Endothelial cell of hepatic sinusoid (primary cell): ENCODE measurements at regions not wholly inside any gene's neighbourhood (a gene's known extent, or its start where the extent isn't known, plus 50 kb on each side); places are given as distances from the start of the nearest gene placed in this dataset.

Experiments used
- in situ Hi-C: cut with HindIII; loops from 2 replicates; pipeline ENCODE4 v1.10.0; 2017; ENCODE audit warnings: low sequenced_read_pairs

DNA sequence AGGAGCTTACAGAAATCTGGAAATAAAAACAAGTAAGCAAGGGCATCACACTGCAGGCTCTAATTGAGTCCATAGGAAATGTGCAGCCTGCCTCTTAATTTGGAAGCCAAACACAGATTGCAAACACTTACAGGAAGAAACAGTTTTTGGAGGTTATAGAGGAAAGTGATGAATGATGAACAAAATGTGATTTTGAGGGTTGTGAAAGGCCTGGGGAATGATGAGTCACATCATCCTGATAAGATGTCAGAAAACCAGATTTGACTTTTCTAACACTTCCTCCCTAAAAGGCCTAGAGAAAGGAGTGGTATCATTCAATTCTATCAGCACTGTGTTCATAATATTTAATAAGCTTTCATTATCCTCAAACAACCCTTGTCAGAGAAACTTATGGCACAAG is 96.6 kb upstream of the POU2AF2 start:
- in situ Hi-C loops = no loop called here

GRCh38 chr11:111148121-111148520 is 97.4 kb upstream of the POU2AF2 start:
- in situ Hi-C loops = no loop called here

DNA sequence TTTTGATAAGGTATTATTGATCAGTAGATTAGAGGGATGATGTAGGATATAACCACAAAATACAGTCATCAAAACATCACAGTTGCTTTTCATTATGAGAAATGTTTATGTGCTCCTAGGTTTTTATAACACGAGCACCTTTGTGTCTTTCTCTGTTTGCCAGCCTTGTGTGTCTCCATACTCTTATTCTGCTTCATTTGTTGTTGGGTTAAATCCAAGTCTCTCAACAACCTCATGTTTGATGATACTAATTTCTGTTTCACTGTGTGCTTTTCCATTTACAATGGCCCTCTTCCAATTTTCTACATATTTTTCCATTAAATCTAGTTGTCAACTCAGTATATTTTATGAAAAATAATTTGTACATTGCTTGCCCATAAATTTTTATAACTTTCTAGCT is 107.7 kb upstream of the POU2AF2 start:
- in situ Hi-C loops = no loop called here

GRCh38 chr11:111135778-111136570 is 109.6 kb upstream of the POU2AF2 start:
- in situ Hi-C loops = no loop called here

DNA sequence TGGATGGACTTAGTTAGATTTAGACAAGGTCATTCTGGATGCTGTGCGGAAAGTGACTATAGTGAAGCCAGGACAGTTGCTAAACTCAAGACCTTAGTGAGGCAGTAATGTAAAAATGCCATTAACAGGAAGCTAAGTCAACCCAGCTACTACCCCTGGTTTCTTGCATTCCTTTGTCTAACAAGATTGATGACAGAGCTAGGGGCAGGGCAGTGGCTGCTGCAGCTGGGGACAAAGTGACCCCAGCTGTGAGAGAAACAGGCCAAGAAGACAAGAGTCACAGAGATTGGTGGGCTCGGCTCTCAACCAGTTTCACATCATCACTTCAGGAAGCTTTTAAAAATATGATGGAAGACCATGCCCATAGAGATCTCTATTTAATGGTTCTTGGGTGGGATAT is 110.4 kb upstream of the POU2AF2 start:
- in situ Hi-C loops = no loop called here

DNA sequence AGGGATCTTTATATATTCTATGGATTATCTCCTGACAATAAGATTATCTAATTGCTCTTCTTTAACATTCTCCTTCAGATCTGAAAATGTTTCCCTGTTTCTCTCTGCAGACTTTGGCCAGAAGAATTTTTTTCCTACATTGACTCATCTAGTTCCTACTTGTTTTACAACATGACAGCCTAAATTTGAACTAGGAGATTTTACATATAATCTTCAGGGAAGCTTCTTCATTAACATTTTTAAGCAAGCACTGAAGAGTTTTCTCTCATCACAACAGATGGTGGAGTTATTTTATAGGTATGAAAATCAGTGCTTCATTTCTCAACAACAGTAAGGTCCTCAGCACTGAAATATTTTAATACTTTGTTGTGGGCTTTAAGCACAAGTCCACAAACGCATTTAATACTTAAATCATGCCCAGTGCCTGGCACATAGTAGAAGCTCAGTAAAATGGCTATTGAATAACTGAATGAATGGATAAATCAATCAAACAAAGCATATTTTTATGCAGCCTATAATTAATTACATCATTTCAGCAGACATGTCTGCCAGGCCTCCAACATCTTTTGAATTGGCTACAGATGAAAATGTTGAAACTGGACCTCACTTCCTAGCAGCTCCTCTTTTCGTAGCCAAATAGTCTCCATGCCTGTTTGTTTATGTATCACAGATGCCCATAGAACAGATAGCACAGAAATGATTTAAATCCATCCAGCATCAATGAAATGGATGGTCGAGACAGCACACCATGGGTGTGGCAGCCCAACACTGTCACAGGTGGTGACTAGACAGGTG is 117.3 kb upstream of the POU2AF2 start:
- in situ Hi-C loops = no loop called here

- in situ Hi-C loops = no loop called here
These were observed 120.8 kb upstream of the POU2AF2 start for GRCh38 chr11:111124724-111125123.

- in situ Hi-C loops = no loop called here
These were observed 121.8 kb upstream of the POU2AF2 start for GRCh38 chr11:111123463-111124398.

DNA sequence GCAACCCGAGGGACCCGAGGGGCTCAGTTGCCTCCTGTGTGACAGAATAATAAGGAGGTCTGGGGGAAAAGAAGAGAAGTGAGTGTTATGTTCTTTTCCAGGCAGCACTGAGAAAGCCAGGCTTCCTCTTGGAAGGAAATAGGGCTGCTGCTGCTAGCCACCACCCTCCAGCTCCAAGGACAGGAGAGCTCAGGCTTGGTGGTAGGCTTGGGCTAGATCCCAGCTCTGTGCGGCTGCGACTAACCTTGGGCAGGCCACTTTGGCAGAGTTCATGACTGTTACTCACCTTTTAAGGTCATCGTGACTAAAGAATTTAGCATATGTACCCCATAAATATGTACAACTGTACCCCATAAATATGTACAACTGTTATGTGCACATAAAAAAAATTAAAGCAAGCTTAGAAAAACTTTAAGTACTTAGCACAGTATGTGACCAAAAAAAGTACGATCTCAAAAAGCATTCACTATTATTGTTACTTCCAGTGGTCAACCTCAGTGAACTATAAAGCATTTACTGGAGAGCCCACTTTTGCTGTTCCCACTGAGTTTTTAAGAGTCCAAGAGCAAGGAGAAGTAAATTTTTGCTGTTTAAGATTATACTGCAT is 124.7 kb upstream of the POU2AF2 start:
- in situ Hi-C loops = no loop called here

GRCh38 chr11:111120161-111120560 is 125.4 kb upstream of the POU2AF2 start:
- in situ Hi-C loops = no loop called here

- in situ Hi-C loops = no loop called here
These were observed 125.8 kb upstream of the POU2AF2 start for GRCh38 chr11:111119751-111120150.

DNA sequence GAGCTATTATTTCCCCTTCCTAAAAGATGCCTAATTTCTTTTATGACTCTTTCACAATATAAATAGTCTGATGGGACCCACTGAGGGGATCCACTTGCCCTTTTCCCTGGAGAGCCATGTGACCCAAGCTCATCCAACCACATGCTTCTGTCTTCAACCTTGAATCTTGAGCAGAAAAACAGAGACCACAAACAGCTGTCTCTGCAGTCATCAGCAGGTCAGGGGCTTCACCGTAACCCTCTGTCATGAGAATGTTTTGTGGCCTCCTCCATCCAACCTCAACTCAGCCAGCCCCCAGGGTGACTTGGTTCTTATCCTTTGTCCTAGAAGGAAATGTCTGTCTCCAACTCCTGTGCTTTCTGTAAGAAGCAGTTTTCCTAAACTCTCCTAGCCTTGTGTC is 129.6 kb upstream of the POU2AF2 start:
- in situ Hi-C loops = no loop called here

- in situ Hi-C loops = no loop called here
These were observed 131.4 kb upstream of the POU2AF2 start for GRCh38 chr11:111114091-111114490.

GRCh38 chr11:111112614-111113013 is 132.9 kb upstream of the POU2AF2 start:
- in situ Hi-C loops = no loop called here

DNA sequence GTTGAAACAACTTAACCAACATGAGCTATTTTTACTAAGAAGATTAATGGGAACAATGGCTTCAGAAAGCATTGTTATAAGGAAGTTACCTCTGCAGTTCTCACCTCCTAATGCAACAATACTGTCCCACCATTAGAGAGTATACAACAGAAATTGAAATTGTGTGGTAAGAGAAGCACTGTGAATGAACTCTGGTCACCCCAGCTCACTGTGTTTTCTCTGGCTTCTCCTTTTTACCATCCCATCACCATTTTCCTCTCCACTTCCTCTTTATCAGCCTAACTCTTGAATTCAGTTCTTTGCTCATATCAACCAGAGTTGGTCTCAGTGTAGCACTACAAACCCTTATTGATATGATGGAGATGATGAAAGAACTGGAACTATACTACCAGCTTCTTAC is 138.0 kb upstream of the POU2AF2 start:
- in situ Hi-C loops = loop anchor here (5.0 kb wide), 1 partner anchor 35 kb away; no protein-coding TSS in a partner anchor

- in situ Hi-C loops = loop anchor here (5.0 kb wide), 1 partner anchor 34 kb away; no protein-coding TSS in a partner anchor
These were observed 138.9 kb upstream of the POU2AF2 start for GRCh38 chr11:111106641-111107040.

GRCh38 chr11:111105566-111105965 is 140.0 kb upstream of the POU2AF2 start:
- in situ Hi-C loops = loop anchor here (5.0 kb wide), 1 partner anchor 33 kb away; no protein-coding TSS in a partner anchor

- in situ Hi-C loops = no loop called here
These were observed 141.3 kb upstream of the POU2AF2 start for GRCh38 chr11:111104185-111104584.

GRCh38 chr11:111101881-111102280 is 143.6 kb upstream of the POU2AF2 start:
- in situ Hi-C loops = no loop called here

GRCh38 chr11:111099028-111099713 is 146.4 kb upstream of the POU2AF2 start:
- in situ Hi-C loops = no loop called here
